Neural cell (in vitro differentiated cells): ENCODE measurements at regions not wholly inside any gene's neighbourhood (a gene's known extent, or its start where the extent isn't known, plus 50 kb on each side); places are given as distances from the start of the nearest gene placed in this dataset.

ENCODE experiments used
- H2AFZ ChIP-seq: fragments of 200-600, 300-800 bp; sonication (generic), shearing (Covaris generic); 2 replicates; pipeline ENCODE4 v1.6.0; 2014; ENCODE audit warnings: low read depth, mild to moderate bottlenecking, antibody characterized with exemption, low read length, moderate library complexity
- H3F3A ChIP-seq: fragments of 200-600 bp; shearing (Covaris generic); 2 replicates; pipeline ENCODE4 v1.6.1; 2016; ENCODE audit warnings: mild to moderate bottlenecking, moderate library complexity, mixed read lengths, antibody characterized with exemption, low read length; ENCODE audit not compliant: insufficient read depth, poor library complexity, severe bottlenecking
- H3K27ac ChIP-seq: fragments of 200-600, 300-800 bp; sonication (generic), shearing (Covaris generic); 2 replicates; pipeline ENCODE4 v1.5.1; 2014; ENCODE audit warnings: mild to moderate bottlenecking, low read length, moderate library complexity
- H3K27me3 ChIP-seq: fragments of 300-800, 200-600 bp; sonication (generic), shearing (Covaris generic); 2 replicates; pipeline ENCODE4 v1.6.0; 2014; ENCODE audit warnings: mild to moderate bottlenecking, low read depth, low read length, moderate library complexity; ENCODE audit not compliant: insufficient read depth
- H3K36me3 ChIP-seq: fragments of 300-800, 200-600 bp; sonication (generic), shearing (Covaris generic); 2 replicates; pipeline ENCODE4 v1.5.1; 2014; ENCODE audit warnings: mild to moderate bottlenecking, antibody characterized with exemption, low read length, moderate library complexity; ENCODE audit not compliant: insufficient read depth
- H3K4me2 ChIP-seq: fragments of 300-800, 200-600 bp; sonication (generic), shearing (Covaris generic); 2 replicates; pipeline ENCODE4 v1.6.0; 2014; ENCODE audit warnings: mild to moderate bottlenecking, low read length
- H3K4me3 ChIP-seq: fragments of 300-800, 200-600 bp; sonication (generic), shearing (Covaris generic); 2 replicates; pipeline ENCODE4 v1.5.1; 2014; ENCODE audit warnings: mild to moderate bottlenecking, low read length, moderate library complexity
- H3K79me2 ChIP-seq: fragments of 200-600 bp; shearing (Covaris generic); replicated peaks from 2 replicates; pipeline ENCODE4 v1.6.0; 2014; ENCODE audit warnings: mild to moderate bottlenecking, low read length, moderate library complexity; ENCODE audit not compliant: insufficient read depth
- H3K9ac ChIP-seq: fragments of 300-800, 200-600 bp; sonication (generic), shearing (Covaris generic); 2 replicates; pipeline ENCODE4 v1.6.1; 2016; ENCODE audit warnings: mild to moderate bottlenecking, low read length, mixed read lengths
- H3K9me2 ChIP-seq: fragments of 200-600 bp; shearing (Covaris generic); 2 replicates; pipeline ENCODE4 v1.6.1; 2016; ENCODE audit warnings: mild to moderate bottlenecking, low read length, mixed read lengths; ENCODE audit not compliant: insufficient read depth
- H3K9me3 ChIP-seq: fragments of 200-600, 300-800 bp; sonication (generic), shearing (Covaris generic); 2 replicates; pipeline ENCODE4 v1.6.1; 2016; ENCODE audit warnings: mild to moderate bottlenecking, mixed run types, low read length, moderate library complexity, mixed read lengths
- H4K20me1 ChIP-seq: fragments of 200-600 bp; shearing (Covaris generic); 2 replicates; pipeline ENCODE4 v1.6.1; 2016; ENCODE audit warnings: mild to moderate bottlenecking, mixed run types; ENCODE audit not compliant: insufficient read depth
- CTCF ChIP-seq: fragments of 450-650 bp; IDR thresholded peaks from 2 replicates; pipeline ENCODE4 v1.5.1; 2014; ENCODE audit warnings: antibody characterized with exemption, mild to moderate bottlenecking, moderate library complexity; ENCODE audit not compliant: poor library complexity, severe bottlenecking
- EP300 ChIP-seq: fragments of 450-650 bp; conservative IDR thresholded peaks from 2 replicates; pipeline ENCODE4 v1.6.1; 2014; ENCODE audit warnings: antibody characterized with exemption, mild to moderate bottlenecking, moderate library complexity; ENCODE audit not compliant: poor library complexity, severe bottlenecking
- EZH2 ChIP-seq: fragments of 200-600, 300-800 bp; shearing (Covaris generic), sonication (generic); IDR thresholded peaks from 2 replicates; pipeline ENCODE4 v1.6.1; 2014; ENCODE audit warnings: antibody characterized with exemption, low read length, borderline replicate concordance, mild to moderate bottlenecking; ENCODE audit not compliant: insufficient read depth, poor library complexity, severe bottlenecking
- MXI1 ChIP-seq: fragments of 450-650 bp; conservative IDR thresholded peaks from 2 replicates; pipeline ENCODE4 v1.6.1; 2014; ENCODE audit warnings: antibody characterized with exemption, mild to moderate bottlenecking; ENCODE audit not compliant: poor library complexity, severe bottlenecking
- POLR2AphosphoS5 ChIP-seq: IDR thresholded peaks from 2 replicates; pipeline ENCODE4 v1.6.1; 2012
- RAD21 ChIP-seq: fragments of 450-650 bp; conservative IDR thresholded peaks from 2 replicates; pipeline ENCODE4 v1.6.1; 2014; ENCODE audit warnings: antibody characterized with exemption, mild to moderate bottlenecking, moderate library complexity
- REST ChIP-seq: IDR thresholded peaks from 2 replicates; pipeline ENCODE4 v1.6.1; 2012; ENCODE audit warnings: borderline replicate concordance
- SMC3 ChIP-seq: fragments of 450-650 bp; conservative IDR thresholded peaks from 2 replicates; pipeline ENCODE4 v1.6.1; 2014; ENCODE audit warnings: antibody characterized with exemption, mild to moderate bottlenecking, moderate library complexity; ENCODE audit not compliant: poor library complexity
- TAF1 ChIP-seq: IDR thresholded peaks from 2 replicates; pipeline ENCODE4 v1.6.1; 2012; ENCODE audit warnings: low read depth

- no peaks in the 10 kb centered on the region for H4K20me1 ChIP-seq
- no peaks in the 10 kb centered on the region for H3F3A ChIP-seq
- no peak overlapping the region for H3K27ac ChIP-seq
- H3K9me3 ChIP-seq, result no peaks in the 10 kb centered on the region
- no peaks in the 10 kb centered on the region for H3K36me3 ChIP-seq
- TF ChIP-seq POLR2AphosphoS5, result no peak
- TF ChIP-seq MXI1, result no peak
- TF ChIP-seq RAD21, result no peak
- no peak for TF ChIP-seq REST
- no peak for TF ChIP-seq TAF1
- TF ChIP-seq EZH2, result no peak
- no peak for TF ChIP-seq CTCF
- TF ChIP-seq EP300, result no peak
- TF ChIP-seq SMC3, result no peak
- H2AFZ ChIP-seq, result no peak overlapping the region
- no peak overlapping the region for H3K4me2 ChIP-seq
- no peak overlapping the region for H3K4me3 ChIP-seq
- H3K9ac ChIP-seq, result no peak overlapping the region
- H3K27me3 ChIP-seq, result no peaks in the 10 kb centered on the region
- no peaks in the 10 kb centered on the region for H3K79me2 ChIP-seq
- H3K9me2 ChIP-seq, result no peaks in the 10 kb centered on the region
Observed at GRCh38 chr1:66455446-66455845, 78.5 kb upstream of the SGIP1 start.

DNA sequence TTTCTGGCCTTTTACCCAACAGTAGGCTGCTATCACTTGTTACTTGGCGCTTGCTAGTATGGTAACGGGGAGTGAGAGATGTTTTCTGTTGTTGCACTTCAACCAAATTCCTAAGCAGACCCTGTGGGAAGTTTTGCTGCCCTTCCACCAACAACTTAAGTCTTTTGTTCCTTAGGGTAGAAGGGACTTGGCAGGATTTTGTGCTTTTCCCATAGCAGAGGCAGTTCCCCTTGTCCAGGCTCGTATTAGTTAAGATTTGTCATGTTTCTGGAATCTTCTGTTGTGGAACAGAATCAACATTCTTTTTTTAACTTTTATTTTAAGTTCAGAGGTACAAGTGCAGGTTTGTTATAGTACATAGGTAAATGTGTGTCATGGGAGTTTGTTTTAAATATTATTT is 73.2 kb upstream of the SGIP1 start:
- no peaks in the 10 kb centered on the region for H3F3A ChIP-seq
- H3K9ac ChIP-seq, result no peak overlapping the region

More for the DNA sequence above, 73.2 kb upstream of the SGIP1 start:
- Histone ChIP-seq H2AFZ (no peak overlapping the region), H3K27ac (no peak overlapping the region), H3K36me3 (no peaks in the 10 kb centered on the region), H4K20me1 (no peaks in the 10 kb centered on the region), H3K27me3 (no peaks in the 10 kb centered on the region), H3K79me2 (no peaks in the 10 kb centered on the region), H3K4me2 (no peak overlapping the region), H3K4me3 (no peak overlapping the region), H3K9me3 (no peaks in the 10 kb centered on the region), H3K9me2 (no peaks in the 10 kb centered on the region)
- no peak for TF ChIP-seq RAD21
- no peak for TF ChIP-seq CTCF
- no peak for TF ChIP-seq EP300
- TF ChIP-seq SMC3, result no peak
- no peak for TF ChIP-seq TAF1
- no peak for TF ChIP-seq POLR2AphosphoS5
- TF ChIP-seq MXI1, result no peak
- no peak for TF ChIP-seq REST
- TF ChIP-seq EZH2, result no peak
